OCI-LY3 (cell line): ENCODE measurements at regions not wholly inside any gene's neighbourhood (a gene's known extent, or its start where the extent isn't known, plus 50 kb on each side); places are given as distances from the start of the nearest gene placed in this dataset.

Source experiments
- H2AFZ ChIP-seq: fragments of 200-600, 300-600 bp; shearing (Covaris generic); 2 replicates; pipeline ENCODE4 v1.6.0; 2014; ENCODE audit warnings: antibody characterized with exemption, low read depth, low read length
- H3K27ac ChIP-seq: fragments of 200-600, 300-600 bp; sonication (generic); 2 replicates; pipeline ENCODE4 v1.5.1; 2014; ENCODE audit warnings: mild to moderate bottlenecking, low read length, moderate library complexity, mixed read lengths
- H3K27me3 ChIP-seq: fragments of 200-600, 300-600 bp; sonication (generic); 2 replicates; pipeline ENCODE4 v1.6.1; 2014; ENCODE audit warnings: low read depth, low read length, mixed read lengths
- H3K36me3 ChIP-seq: fragments of 200-600, 300-600 bp; sonication (generic); replicated peaks from 2 replicates; pipeline ENCODE3; 2014; ENCODE audit warnings: low read depth, low read length, mixed read lengths
- H3K4me1 ChIP-seq: fragments of 300-600, 200-600 bp; sonication (generic); 2 replicates; pipeline ENCODE4 v1.6.1; 2014; ENCODE audit warnings: low read length, mixed read lengths
- H3K4me2 ChIP-seq: fragments of 200-600, 300-600 bp; sonication (generic); 2 replicates; pipeline ENCODE4 v1.6.1; 2014; ENCODE audit warnings: low read length, mixed read lengths
- H3K4me3 ChIP-seq: fragments of 300-600, 200-600 bp; sonication (generic); 2 replicates; pipeline ENCODE4 v1.5.1; 2014; ENCODE audit warnings: antibody characterized with exemption, mild to moderate bottlenecking, low read length, moderate library complexity
- H3K79me2 ChIP-seq: fragments of 300-600, 200-600 bp; shearing (Covaris generic); 2 replicates; pipeline ENCODE4 v1.6.1; 2014; ENCODE audit warnings: mild to moderate bottlenecking, low read length, mixed read lengths
- H3K9ac ChIP-seq: fragments of 300-600, 200-600 bp; shearing (Covaris generic); 2 replicates; pipeline ENCODE4 v1.6.0; 2014; ENCODE audit warnings: mild to moderate bottlenecking, low read length, moderate library complexity
- H3K9me3 ChIP-seq: fragments of 200-600, 300-600 bp; shearing (Covaris generic); 2 replicates; pipeline ENCODE4 v1.6.1; 2014; ENCODE audit warnings: low read length, mixed read lengths; ENCODE audit not compliant: insufficient read depth
- H4K20me1 ChIP-seq: fragments of 200-600, 300-600 bp; sonication (generic); 2 replicates; pipeline ENCODE4 v1.6.1; 2016; ENCODE audit warnings: low read length, mixed read lengths; ENCODE audit not compliant: insufficient read depth
- EZH2phosphoT487 ChIP-seq: fragments of 200-600 bp; shearing (Covaris generic); IDR thresholded peaks from 2 replicates; pipeline ENCODE4 v1.6.1; 2018; ENCODE audit warnings: antibody characterized with exemption, mixed run types, low read depth
- TF ChIP-seq, protein P1 (sequence below): fragments of 200-600, 300-600 bp; sonication (generic); IDR thresholded peaks from 2 replicates; pipeline ENCODE4 v1.5.1; 2014; ENCODE audit warnings: antibody characterized with exemption, low read length, low read depth

DNA sequence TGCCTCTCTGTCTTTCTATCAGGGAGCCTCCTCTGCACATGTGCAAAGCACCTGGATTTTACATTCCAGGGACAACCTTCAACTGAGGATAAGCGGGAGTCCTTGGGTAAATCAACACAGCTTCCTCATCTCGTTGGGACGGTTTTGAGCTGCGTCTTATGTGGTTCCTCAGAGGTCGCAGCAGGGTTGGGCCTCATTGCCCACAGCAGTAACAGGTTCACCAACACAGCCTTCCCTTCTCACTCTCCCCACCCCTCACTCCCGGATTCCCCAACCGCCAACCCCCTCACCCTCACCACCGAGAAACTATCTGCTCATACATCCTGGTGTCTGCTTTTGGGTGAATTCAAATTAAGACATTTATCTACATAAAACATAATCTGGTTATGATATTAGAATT is 155.8 kb upstream of the GGTLC1 start:
- Histone ChIP-seq H3K9me3 (peaks cover 14% of the 10 kb centered on the region), H3K9ac (no peak overlapping the region), H3K4me2 (no peak overlapping the region), H3K79me2 (no peaks in the 10 kb centered on the region), H3K27me3 (0 out of 2 replicates have a peak, but pooled peaks cover 9% of the 10 kb centered on the region), H3K4me1 (peaks cover 11% of the 10 kb centered on the region), H3K4me3 (no peak overlapping the region), H3K36me3 (no peaks in the 10 kb centered on the region), H4K20me1 (no peaks in the 10 kb centered on the region), H3K27ac (no peak overlapping the region), H2AFZ (no peak overlapping the region)
- TF ChIP-seq, protein P1, sequence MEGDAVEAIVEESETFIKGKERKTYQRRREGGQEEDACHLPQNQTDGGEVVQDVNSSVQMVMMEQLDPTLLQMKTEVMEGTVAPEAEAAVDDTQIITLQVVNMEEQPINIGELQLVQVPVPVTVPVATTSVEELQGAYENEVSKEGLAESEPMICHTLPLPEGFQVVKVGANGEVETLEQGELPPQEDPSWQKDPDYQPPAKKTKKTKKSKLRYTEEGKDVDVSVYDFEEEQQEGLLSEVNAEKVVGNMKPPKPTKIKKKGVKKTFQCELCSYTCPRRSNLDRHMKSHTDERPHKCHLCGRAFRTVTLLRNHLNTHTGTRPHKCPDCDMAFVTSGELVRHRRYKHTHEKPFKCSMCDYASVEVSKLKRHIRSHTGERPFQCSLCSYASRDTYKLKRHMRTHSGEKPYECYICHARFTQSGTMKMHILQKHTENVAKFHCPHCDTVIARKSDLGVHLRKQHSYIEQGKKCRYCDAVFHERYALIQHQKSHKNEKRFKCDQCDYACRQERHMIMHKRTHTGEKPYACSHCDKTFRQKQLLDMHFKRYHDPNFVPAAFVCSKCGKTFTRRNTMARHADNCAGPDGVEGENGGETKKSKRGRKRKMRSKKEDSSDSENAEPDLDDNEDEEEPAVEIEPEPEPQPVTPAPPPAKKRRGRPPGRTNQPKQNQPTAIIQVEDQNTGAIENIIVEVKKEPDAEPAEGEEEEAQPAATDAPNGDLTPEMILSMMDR, result no peak
- no peak for TF ChIP-seq EZH2phosphoT487

DNA sequence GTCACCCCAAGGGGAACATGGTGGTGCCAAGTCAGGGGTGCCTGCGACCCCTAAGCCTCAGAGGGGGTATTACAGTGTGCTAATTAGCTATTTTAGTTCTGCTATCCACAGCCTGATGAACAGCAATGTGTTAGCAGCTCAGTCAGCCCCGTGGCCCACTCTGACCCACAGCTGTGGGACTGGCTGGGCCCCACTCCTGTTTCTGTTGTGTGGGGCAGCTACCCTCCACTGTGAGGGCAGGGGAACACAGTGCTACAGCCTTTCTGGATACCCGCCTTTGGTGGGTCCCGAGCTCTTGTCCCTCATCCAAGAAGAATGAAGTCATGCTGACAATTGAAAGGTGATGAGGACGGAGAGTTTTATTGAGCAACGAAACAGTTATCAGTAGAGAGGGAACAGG is 152.5 kb upstream of the GGTLC1 start:
- Histone ChIP-seq H3K4me3 (no peak overlapping the region), H3K36me3 (no peaks in the 10 kb centered on the region), H4K20me1 (no peaks in the 10 kb centered on the region), H3K27ac (no peak overlapping the region), H3K79me2 (no peaks in the 10 kb centered on the region), H3K9ac (no peak overlapping the region), H2AFZ (no peak overlapping the region), H3K4me1 (no peaks in the 10 kb centered on the region), H3K9me3 (peaks cover 7% of the 10 kb centered on the region; the same call in 1 of the 2 replicates), H3K27me3 (0 out of 2 replicates have a peak, but pooled peaks cover 6% of the 10 kb centered on the region), H3K4me2 (no peak overlapping the region)
- TF ChIP-seq EZH2phosphoT487, result no peak
- TF ChIP-seq, protein P1, result no peak

DNA sequence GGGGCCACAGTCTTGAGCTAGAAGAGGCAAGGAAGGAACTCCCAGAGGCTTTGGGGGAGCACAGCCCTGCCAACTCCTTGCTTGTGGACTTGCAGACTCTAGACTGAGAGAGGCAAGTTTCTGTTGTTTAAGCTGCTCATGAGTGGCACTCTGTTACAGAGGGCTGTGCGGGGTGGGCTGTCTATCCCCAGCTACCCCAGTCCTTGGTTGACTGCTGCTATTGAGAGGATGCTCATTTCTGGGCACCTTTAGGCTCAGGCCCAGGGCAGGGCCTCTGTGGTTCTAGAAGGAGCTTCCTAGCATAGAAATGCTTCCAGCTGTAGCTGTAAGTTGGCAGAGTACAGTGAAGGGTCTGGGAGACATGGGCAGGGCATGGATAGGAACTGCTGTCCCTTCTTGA is 151.3 kb upstream of the GGTLC1 start:
- Histone ChIP-seq H3K9ac (no peak overlapping the region), H3K4me1 (no peaks in the 10 kb centered on the region), H4K20me1 (no peaks in the 10 kb centered on the region), H3K36me3 (no peaks in the 10 kb centered on the region), H3K27me3 (0 out of 2 replicates have a peak, but pooled peaks cover 2% of the 10 kb centered on the region), H3K4me3 (no peak overlapping the region), H3K9me3 (peaks cover 7% of the 10 kb centered on the region; the same call in 1 of the 2 replicates), H3K27ac (no peak overlapping the region), H3K4me2 (no peak overlapping the region), H3K79me2 (no peaks in the 10 kb centered on the region), H2AFZ (no peak overlapping the region)
- TF ChIP-seq, protein P1, result no peak
- no peak for TF ChIP-seq EZH2phosphoT487

DNA sequence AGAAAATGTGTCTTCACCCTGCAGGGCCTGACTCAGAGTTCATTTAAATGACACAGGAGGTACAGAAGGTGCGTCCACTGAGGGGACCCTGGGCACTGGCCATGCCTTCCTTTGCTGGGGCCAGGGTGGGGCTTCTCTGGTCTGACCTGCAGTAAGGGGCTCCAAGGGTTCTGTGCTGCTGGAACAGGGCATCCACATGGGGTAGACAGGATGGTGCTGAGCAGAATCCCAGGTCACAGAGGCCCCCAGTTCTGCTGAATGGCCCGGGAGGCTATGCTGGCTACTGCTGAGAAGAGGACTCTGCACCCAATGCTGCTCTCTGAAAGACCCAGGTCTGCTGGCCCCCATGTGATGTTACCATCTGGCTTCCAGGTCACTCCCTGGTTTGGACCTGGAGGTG is 150.4 kb upstream of the GGTLC1 start:
- Histone ChIP-seq H2AFZ (no peak overlapping the region), H3K4me2 (no peak overlapping the region), H4K20me1 (no peaks in the 10 kb centered on the region)

More for the DNA sequence above, 150.4 kb upstream of the GGTLC1 start:
- Histone ChIP-seq H3K4me1 (no peaks in the 10 kb centered on the region), H3K9me3 (peaks cover 7% of the 10 kb centered on the region; the same call in 1 of the 2 replicates), H3K9ac (no peak overlapping the region), H3K79me2 (no peaks in the 10 kb centered on the region), H3K27me3 (0 out of 2 replicates have a peak, but pooled peaks cover 2% of the 10 kb centered on the region), H3K36me3 (no peaks in the 10 kb centered on the region), H3K4me3 (no peak overlapping the region), H3K27ac (no peak overlapping the region)
- TF ChIP-seq, protein P1, result no peak
- no peak for TF ChIP-seq EZH2phosphoT487
